ENCODE measurements at regions not wholly inside any gene's neighbourhood (a gene's known extent, or its start where the extent isn't known, plus 50 kb on each side); places are given as distances from the start of the nearest gene placed in this dataset. TPM values are rescaled to one million over a fixed set of nuclear protein-coding genes. Genes with fewer than 3 reads are reported as not detected.
A peak's percentile ranks its signal among the peaks of the same experiment; 100 is the strongest.

DNA sequence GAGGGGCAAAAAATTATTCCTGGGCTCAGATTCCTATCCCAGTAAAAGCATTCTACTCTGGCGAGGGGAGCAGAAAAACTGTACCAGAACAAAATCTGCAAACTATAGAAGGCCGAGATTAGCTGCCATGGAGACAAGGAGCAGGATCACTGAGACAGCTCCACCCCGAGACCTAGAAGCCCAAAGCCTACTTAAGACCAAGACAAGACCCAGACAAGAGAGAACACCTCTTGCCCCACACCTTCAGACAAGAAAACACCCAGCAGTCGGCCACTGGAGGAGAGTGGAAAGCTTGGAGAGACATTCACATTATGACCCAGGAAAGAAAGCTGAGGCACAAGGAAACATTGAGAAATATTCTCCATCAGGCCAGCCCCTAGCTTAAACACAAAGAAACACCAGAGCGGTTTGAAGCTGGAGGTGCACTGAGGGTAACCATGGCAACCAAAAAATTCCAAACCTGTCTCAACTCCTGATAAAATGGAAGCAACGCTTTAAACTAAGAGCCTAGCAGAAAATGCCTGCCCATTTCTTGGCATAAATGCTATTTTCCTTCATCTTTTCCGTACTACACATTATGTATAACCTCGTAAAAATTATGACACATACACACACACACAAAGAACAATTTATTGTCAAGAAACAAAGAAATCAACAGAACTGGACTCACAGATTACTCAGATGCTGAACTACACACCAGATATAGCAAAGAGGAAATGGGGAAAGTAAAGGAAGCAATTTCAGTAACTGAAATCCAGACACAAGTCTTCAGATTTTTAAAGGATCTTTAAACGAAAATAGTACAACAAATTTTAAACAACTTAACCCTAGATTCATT, 53.8 kb upstream of the FTMT start:
- H3K4me3 ChIP-seq = no peak overlapping the region
- no peaks in the 10 kb centered on the region for H3K9me3 Mint-ChIP-seq
- peaks cover 13% of the 10 kb centered on the region for H3K4me1 ChIP-seq
- H3K27me3 ChIP-seq = no peaks in the 10 kb centered on the region
- H3K36me3 ChIP-seq = no peaks in the 10 kb centered on the region
- no peak overlapping the region for H3K9ac ChIP-seq
- peak overlapping the region; percentile 92 for H3K27ac Mint-ChIP-seq
- peak overlapping the region; percentile 95 for H2AFZ ChIP-seq (replicated peaks)
- H3K79me2 ChIP-seq (ENCODE audit: low read depth) = no peaks in the 10 kb centered on the region
- H3K4me2 ChIP-seq = peak overlapping the region; percentile 46
- H3K9me3 ChIP-seq (ENCODE audit: low read depth) = no peaks in the 10 kb centered on the region
- peak; percentile 52 for DNase-seq (ENCODE audit: low spot score)
- no peak for TF ChIP-seq EZH2 (IDR thresholded peaks at IDR 0.05)
- no peak for TF ChIP-seq EZH2phosphoT487 (IDR thresholded peaks at IDR 0.05)
- TF ChIP-seq, protein P1, sequence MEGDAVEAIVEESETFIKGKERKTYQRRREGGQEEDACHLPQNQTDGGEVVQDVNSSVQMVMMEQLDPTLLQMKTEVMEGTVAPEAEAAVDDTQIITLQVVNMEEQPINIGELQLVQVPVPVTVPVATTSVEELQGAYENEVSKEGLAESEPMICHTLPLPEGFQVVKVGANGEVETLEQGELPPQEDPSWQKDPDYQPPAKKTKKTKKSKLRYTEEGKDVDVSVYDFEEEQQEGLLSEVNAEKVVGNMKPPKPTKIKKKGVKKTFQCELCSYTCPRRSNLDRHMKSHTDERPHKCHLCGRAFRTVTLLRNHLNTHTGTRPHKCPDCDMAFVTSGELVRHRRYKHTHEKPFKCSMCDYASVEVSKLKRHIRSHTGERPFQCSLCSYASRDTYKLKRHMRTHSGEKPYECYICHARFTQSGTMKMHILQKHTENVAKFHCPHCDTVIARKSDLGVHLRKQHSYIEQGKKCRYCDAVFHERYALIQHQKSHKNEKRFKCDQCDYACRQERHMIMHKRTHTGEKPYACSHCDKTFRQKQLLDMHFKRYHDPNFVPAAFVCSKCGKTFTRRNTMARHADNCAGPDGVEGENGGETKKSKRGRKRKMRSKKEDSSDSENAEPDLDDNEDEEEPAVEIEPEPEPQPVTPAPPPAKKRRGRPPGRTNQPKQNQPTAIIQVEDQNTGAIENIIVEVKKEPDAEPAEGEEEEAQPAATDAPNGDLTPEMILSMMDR (IDR thresholded peaks at IDR 0.05) = no peak
- peak overlapping the region; percentile 3 for H3K27ac ChIP-seq
- H3K27me3 Mint-ChIP-seq (ENCODE audit: insufficient read depth, low read depth) = no peaks in the 10 kb centered on the region
- H3K4me1 Mint-ChIP-seq = peaks cover 22% of the 10 kb centered on the region
- H3K4me3 Mint-ChIP-seq = peak overlapping the region; percentile 1
- no peaks in the 10 kb centered on the region for H3F3A ChIP-seq (ENCODE audit: low read depth)
- no peaks in the 10 kb centered on the region for H3K36me3 Mint-ChIP-seq
- H4K20me1 ChIP-seq (ENCODE audit: low read depth) = no peaks in the 10 kb centered on the region

Small RNAs in the stretch of these regions (small RNA-seq; reads per million reads assigned to genes)
- not detected for gene AC010350.1

All from neural progenitor cell (in vitro differentiated cells).